Cardiac fibroblast (primary cell): ENCODE measurements at regions not wholly inside any gene's neighbourhood (a gene's known extent, or its start where the extent isn't known, plus 50 kb on each side); places are given as distances from the start of the nearest gene placed in this dataset.
"Not testable (repeated sequence)": the region's sequence is repeated elsewhere in the genome, so short reads cannot be mapped to it uniquely, and the experiment has no call there.

Source experiments
- DNase-seq, 2 donors: peaks; one replicate each; pipeline versions ENCODE4 v3.0.0 to v3.0.0-alpha.2; 2010; ENCODE audit warnings: low read depth in 2 of 2
- H3K4me3 ChIP-seq, 2 donors: replicated peaks in 1 of 2; 1 replicate in 1 of 2; 2 replicates in 1 of 2; pipeline ENCODE4 v1.5.1; 2011; ENCODE audit warnings: low read depth in 2 of 2, low read length in 2 of 2, mild to moderate bottlenecking in 2 of 2, moderate library complexity in 1 of 2
- CTCF ChIP-seq: IDR thresholded peaks from one replicate; pipeline ENCODE4 v1.5.1; 2011; ENCODE audit warnings: low read depth, mild to moderate bottlenecking, low read length, inconsistent platforms

GRCh38 chr1:66475940-66476339 lies 58.0 kb upstream of the SGIP1 start:
- TF ChIP-seq CTCF, result no peak

GRCh38 chr1:66476774-66477173 lies 57.2 kb upstream of the SGIP1 start:
- no peak overlapping the region for H3K4me3 ChIP-seq
- DNase-seq, result peak; percentile 54 to 57
- TF ChIP-seq CTCF, result no peak

More at GRCh38 chr1:66475940-66476339, 58.0 kb upstream of the SGIP1 start:
- H3K4me3 ChIP-seq, result no peak overlapping the region
- DNase-seq, result no peak

- peak; percentile 36 to 91 for DNase-seq
- no peak overlapping the region for H3K4me3 ChIP-seq
- no peak for TF ChIP-seq CTCF
Observed at GRCh38 chr1:66478116-66478515, 55.8 kb upstream of the SGIP1 start.

GRCh38 chr1:66480162-66480561 lies 53.8 kb upstream of the SGIP1 start:
- H3K4me3 ChIP-seq, result no peak overlapping the region
- TF ChIP-seq CTCF, result no peak
- no peak for DNase-seq

GRCh38 chr1:66481215-66481614 lies 52.7 kb upstream of the SGIP1 start:
- not testable (repeated sequence) for H3K4me3 ChIP-seq, DNase-seq
